Omental fat pad (tissue), 3 donors: ENCODE measurements at regions not wholly inside any gene's neighbourhood (a gene's known extent, or its start where the extent isn't known, plus 50 kb on each side); places are given as distances from the start of the nearest gene placed in this dataset.

ENCODE experiments used
- ATAC-seq: fragments of 150-250 bp; one replicate; pipeline ENCODE4 v1.9.1; 2016; ENCODE audit warnings: mild to moderate bottlenecking, moderate library complexity; ENCODE audit not compliant: low FRiP score
- DNase-seq: peaks from one replicate; pipeline ENCODE4 v3.0.0-alpha.2; 2019; ENCODE audit warnings: low spot score
- CTCF ChIP-seq, 3 donors: fragments of 450-650 bp; IDR thresholded peaks; one replicate each; pipeline ENCODE4 v1.5.1; 2016 to 2017; ENCODE audit warnings: antibody characterized with exemption in 3 of 3, mild to moderate bottlenecking in 3 of 3, moderate library complexity in 2 of 3

- DNase-seq (no peak), ATAC-seq (no peak)
- TF ChIP-seq CTCF (IDR thresholded peaks at IDR 0.05): no peak
These were observed 372.2 kb downstream of the NYAP2 start for GRCh38 chr2:225771701-225772100.

- DNase-seq (no peak), ATAC-seq (no peak)
- TF ChIP-seq CTCF (IDR thresholded peaks at IDR 0.05): no peak
These were observed 369.2 kb downstream of the NYAP2 start for GRCh38 chr2:225768741-225769140.

DNA sequence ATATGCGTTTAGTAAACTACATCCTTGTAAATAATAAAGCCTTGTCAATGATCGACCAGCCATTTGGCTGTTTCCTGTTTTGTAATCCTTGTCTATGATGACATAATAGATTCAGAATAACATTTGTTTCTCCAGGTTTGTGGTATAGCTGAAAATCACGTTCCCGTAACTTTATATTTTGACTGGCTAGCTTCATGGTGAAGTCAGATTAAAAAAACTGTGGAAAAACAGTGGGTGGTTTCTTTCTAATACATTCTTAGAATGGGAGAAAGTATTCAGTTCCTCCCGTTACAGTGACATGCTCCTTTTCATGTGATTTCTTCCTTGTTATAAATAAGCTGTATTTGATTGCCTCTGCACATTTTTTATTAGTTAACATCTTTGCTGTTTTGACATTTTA is 366.9 kb downstream of the NYAP2 start:
- TF ChIP-seq CTCF (IDR thresholded peaks at IDR 0.05): no peak
- ATAC-seq: no peak
- DNase-seq: no peak

GRCh38 chr2:225765820-225766219 is 366.3 kb downstream of the NYAP2 start:
- DNase-seq (no peak), ATAC-seq (no peak)
- TF ChIP-seq CTCF (IDR thresholded peaks at IDR 0.05): no peak

GRCh38 chr2:225764346-225764745 is 364.8 kb downstream of the NYAP2 start:
- no peak for TF ChIP-seq CTCF (IDR thresholded peaks at IDR 0.05)
- DNase-seq (no peak), ATAC-seq (no peak)

- no peak for TF ChIP-seq CTCF (IDR thresholded peaks at IDR 0.05)
- ATAC-seq (no peak), DNase-seq (no peak)
These were observed 364.2 kb downstream of the NYAP2 start for GRCh38 chr2:225763711-225764110.

DNA sequence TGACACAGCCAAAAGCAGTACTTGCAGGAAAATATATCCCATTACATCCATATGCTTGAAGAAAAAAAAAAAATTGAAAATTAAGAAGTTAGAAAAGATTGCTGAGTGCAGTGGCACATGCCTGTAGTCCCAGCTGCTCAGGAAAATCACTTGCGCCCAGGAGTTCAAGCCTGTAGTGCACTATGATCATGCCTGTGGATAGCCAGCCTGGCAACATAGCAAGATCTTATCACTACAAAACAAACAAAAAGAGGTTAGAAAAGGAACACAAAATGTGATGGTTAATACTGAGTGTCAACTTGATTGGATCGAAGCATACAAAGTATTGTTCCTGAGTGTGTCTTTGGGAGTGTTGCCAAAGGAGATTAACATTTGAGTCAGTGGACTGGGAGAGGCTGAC is 361.9 kb downstream of the NYAP2 start:
- TF ChIP-seq CTCF (IDR thresholded peaks at IDR 0.05): no peak
- ATAC-seq (no peak), DNase-seq (no peak)
